Osteoblast (primary cell): ENCODE measurements at regions not wholly inside any gene's neighbourhood (a gene's known extent, or its start where the extent isn't known, plus 50 kb on each side); places are given as distances from the start of the nearest gene placed in this dataset.

ENCODE experiments used
- DNase-seq: peaks from one replicate; pipeline ENCODE4 v3.0.0; 2011; ENCODE audit warnings: low spot score, mixed read lengths; ENCODE audit not compliant: insufficient read length; ENCODE audit errors: missing footprints
- H2AFZ ChIP-seq: 2 replicates; pipeline ENCODE4 v1.6.0; 2011; ENCODE audit warnings: mild to moderate bottlenecking, low read length
- H3K27ac ChIP-seq: 2 replicates; pipeline ENCODE4 v1.5.1; 2011; ENCODE audit warnings: mild to moderate bottlenecking, low read depth, low read length, moderate library complexity
- H3K27me3 ChIP-seq: 2 replicates; pipeline ENCODE4 v1.6.0; 2012; ENCODE audit warnings: mild to moderate bottlenecking, control low read depth, inconsistent platforms, low read length, moderate library complexity; ENCODE audit not compliant: insufficient read depth
- H3K36me3 ChIP-seq: 2 replicates; pipeline ENCODE4 v1.5.1; 2011; ENCODE audit warnings: mild to moderate bottlenecking, low read length, control low read depth, moderate library complexity; ENCODE audit not compliant: insufficient read depth
- H3K4me1 ChIP-seq: 2 replicates; pipeline ENCODE4 v1.5.1; 2011; ENCODE audit warnings: mild to moderate bottlenecking, low read length, control low read depth, moderate library complexity; ENCODE audit not compliant: insufficient read depth
- H3K4me2 ChIP-seq: 2 replicates; pipeline ENCODE4 v1.6.0; 2011; ENCODE audit warnings: mild to moderate bottlenecking, low read length; ENCODE audit not compliant: insufficient read depth
- H3K4me3 ChIP-seq: fragments of 200-600 bp; sonication (generic); 3 replicates; pipeline ENCODE4 v1.5.1; 2012; ENCODE audit warnings: mild to moderate bottlenecking, low read length, inconsistent platforms; ENCODE audit not compliant: insufficient read depth
- H3K79me2 ChIP-seq: 2 replicates; pipeline ENCODE4 v1.6.0; 2012; ENCODE audit warnings: mild to moderate bottlenecking, low read length, control low read depth, inconsistent platforms; ENCODE audit not compliant: insufficient read depth
- H3K9me3 ChIP-seq: 2 replicates; pipeline ENCODE4 v1.5.1; 2011; ENCODE audit warnings: low read depth, low read length, control low read depth
- H4K20me1 ChIP-seq: 2 replicates; pipeline ENCODE4 v1.6.0; 2012; ENCODE audit warnings: mild to moderate bottlenecking, low read length, control low read depth; ENCODE audit not compliant: insufficient read depth
- CTCF ChIP-seq: IDR thresholded peaks from 2 replicates; pipeline ENCODE4 v1.5.1; 2011; ENCODE audit warnings: mild to moderate bottlenecking, low read depth, low read length, moderate library complexity; ENCODE audit errors: extremely low read depth

- no peak for TF ChIP-seq CTCF
- no peaks in the 10 kb centered on the region for H3K9me3 ChIP-seq
- no peak for DNase-seq
Measured at GRCh38 chr10:130230036-130230435, 93.8 kb downstream of the GLRX3 start.

GRCh38 chr10:130230611-130231010, 94.4 kb downstream of the GLRX3 start:
- Histone ChIP-seq H2AFZ (no peak overlapping the region), H3K4me1 (no peaks in the 10 kb centered on the region), H3K79me2 (no peaks in the 10 kb centered on the region), H4K20me1 (no peaks in the 10 kb centered on the region), H3K27ac (no peak overlapping the region), H3K4me3 (no peak overlapping the region), H3K27me3 (no peaks in the 10 kb centered on the region), H3K9me3 (no peaks in the 10 kb centered on the region), H3K36me3 (no peaks in the 10 kb centered on the region), H3K4me2 (no peak overlapping the region)
- no peak for DNase-seq
- no peak for TF ChIP-seq CTCF

More at GRCh38 chr10:130230036-130230435, 93.8 kb downstream of the GLRX3 start:
- Histone ChIP-seq H3K27me3 (no peaks in the 10 kb centered on the region), H3K4me3 (no peak overlapping the region), H2AFZ (no peak overlapping the region), H3K79me2 (no peaks in the 10 kb centered on the region), H3K27ac (no peak overlapping the region), H4K20me1 (no peaks in the 10 kb centered on the region), H3K4me1 (no peaks in the 10 kb centered on the region), H3K4me2 (no peak overlapping the region), H3K36me3 (no peaks in the 10 kb centered on the region)

GRCh38 chr10:130231251-130231741, 95.1 kb downstream of the GLRX3 start:
- H3K4me2 ChIP-seq = no peak overlapping the region
- no peaks in the 10 kb centered on the region for H3K9me3 ChIP-seq
- no peak overlapping the region for H3K4me3 ChIP-seq
- H3K27me3 ChIP-seq = no peaks in the 10 kb centered on the region
- no peaks in the 10 kb centered on the region for H4K20me1 ChIP-seq
- no peak overlapping the region for H2AFZ ChIP-seq
- no peaks in the 10 kb centered on the region for H3K4me1 ChIP-seq
- no peak for TF ChIP-seq CTCF
- no peaks in the 10 kb centered on the region for H3K36me3 ChIP-seq
- H3K79me2 ChIP-seq = no peaks in the 10 kb centered on the region
- no peak overlapping the region for H3K27ac ChIP-seq
- DNase-seq = no peak

GRCh38 chr10:130232166-130233034, 96.2 kb downstream of the GLRX3 start:
- Histone ChIP-seq H3K27ac (no peak overlapping the region), H3K9me3 (no peaks in the 10 kb centered on the region), H3K27me3 (no peaks in the 10 kb centered on the region), H3K36me3 (no peaks in the 10 kb centered on the region), H3K79me2 (no peaks in the 10 kb centered on the region), H3K4me2 (no peak overlapping the region), H4K20me1 (no peaks in the 10 kb centered on the region), H3K4me1 (no peaks in the 10 kb centered on the region), H2AFZ (no peak overlapping the region), H3K4me3 (no peak overlapping the region)
- TF ChIP-seq CTCF = no peak
- DNase-seq = no peak
